ENCODE measurements at regions not wholly inside any gene's neighbourhood (a gene's known extent, or its start where the extent isn't known, plus 50 kb on each side); places are given as distances from the start of the nearest gene placed in this dataset.
A peak's percentile ranks its signal among the peaks of the same experiment; 100 is the strongest.
"Not testable (repeated sequence)": the region's sequence is repeated elsewhere in the genome, so short reads cannot be mapped to it uniquely, and the experiment has no call there.

- DNase-seq: not testable (repeated sequence)
These were observed 1157.1 kb downstream of the NAALADL2 start for GRCh38 chr3:176016203-176016602.

DNA sequence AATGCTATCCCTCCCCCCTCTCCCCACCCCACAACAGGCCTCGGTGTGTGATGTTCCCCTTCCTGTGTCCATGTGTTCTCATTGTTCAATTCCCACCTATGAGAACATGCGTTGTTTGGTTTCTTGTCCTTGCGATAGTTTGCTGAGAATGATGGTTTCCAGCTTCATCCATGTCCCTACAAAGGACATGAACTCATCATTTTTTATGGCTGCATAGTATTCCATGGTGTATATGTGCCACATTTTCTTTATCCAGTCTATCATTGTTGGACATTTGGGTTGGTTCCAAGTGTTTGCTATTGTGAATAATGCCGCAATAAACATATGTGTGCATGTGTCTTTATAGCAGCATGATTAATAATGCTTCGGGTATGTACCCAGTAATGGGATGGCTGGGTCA, 1156.1 kb downstream of the NAALADL2 start:
- DNase-seq: not testable (repeated sequence)

DNA sequence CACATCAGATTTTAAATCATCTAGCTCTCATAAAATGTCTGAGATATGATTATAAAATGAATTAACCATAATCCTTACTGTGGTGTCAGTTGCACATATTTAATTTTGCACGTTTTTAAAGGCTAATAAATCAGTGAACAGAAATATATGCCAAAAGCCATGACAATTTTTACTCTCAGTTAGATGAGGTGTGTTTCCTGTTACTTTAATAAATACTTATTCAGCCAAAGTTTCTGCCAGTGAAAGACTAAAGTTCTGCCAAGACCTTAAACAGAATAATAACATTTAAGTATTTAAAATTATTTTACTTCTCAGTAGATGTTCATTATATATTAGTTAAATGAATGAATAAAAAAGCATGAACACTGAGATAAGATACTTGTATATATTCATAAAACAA, 1150.1 kb downstream of the NAALADL2 start:
- DNase-seq: no peak

DNA sequence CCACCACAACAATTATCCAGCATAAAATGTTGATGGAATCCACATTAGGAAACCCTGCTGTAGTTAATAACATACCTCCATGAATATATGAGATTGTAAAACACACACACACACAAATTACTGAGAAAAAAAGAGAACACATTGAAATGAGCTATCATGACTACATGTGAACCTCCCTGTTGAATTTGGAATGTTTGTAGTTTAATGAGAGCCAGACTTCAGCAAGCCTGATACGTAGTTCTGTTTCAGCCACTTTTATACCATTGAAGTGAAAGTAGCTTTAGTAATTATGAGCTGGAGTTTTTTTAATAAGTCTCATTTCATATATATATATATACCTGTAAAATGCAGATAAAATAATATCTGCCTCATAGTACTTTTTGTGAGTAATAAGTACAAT, 1146.4 kb downstream of the NAALADL2 start:
- no peak for DNase-seq

DNA sequence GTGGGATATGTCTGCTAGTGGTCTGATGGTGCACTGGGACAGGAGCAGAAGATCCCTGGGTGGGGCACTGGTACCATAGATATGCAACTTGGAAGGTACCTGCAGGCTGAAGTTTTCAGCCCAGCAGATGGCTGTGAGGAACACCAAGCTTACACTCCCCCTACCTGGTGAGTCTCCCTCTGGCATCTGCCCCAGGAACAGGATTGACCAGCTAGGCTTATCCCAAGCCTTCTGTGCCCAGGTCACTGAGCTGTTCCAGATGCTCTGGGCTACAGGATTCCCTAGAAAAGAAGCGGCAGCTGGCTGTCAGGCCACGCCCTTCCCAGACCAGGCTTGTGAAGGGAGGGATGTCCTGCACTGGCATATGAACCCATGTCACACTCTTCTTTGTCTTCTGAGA, 1130.0 kb downstream of the NAALADL2 start:
- no peak for DNase-seq

DNA sequence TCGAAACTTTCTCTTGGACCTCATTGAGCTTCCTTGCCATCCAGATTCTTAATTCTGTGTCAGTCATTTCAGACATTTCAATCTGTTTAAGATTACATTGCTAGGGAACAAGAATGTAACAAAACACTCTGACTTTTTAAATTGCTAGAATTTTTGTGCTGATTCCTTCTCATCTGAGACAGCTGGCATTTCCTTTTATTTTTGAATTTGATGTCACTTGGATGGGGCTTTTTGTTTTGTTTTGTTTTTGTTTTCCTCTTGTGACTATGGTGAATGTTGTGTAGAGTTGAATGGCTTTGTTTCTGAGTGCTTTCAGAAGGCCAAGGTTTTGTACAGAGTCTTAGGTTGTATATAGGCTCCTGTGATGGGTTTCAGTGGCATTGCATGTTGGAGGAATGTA, 1129.3 kb downstream of the NAALADL2 start:
- no peak for DNase-seq

GRCh38 chr3:175985781-175986180, 1126.6 kb downstream of the NAALADL2 start:
- no peak for DNase-seq

DNA sequence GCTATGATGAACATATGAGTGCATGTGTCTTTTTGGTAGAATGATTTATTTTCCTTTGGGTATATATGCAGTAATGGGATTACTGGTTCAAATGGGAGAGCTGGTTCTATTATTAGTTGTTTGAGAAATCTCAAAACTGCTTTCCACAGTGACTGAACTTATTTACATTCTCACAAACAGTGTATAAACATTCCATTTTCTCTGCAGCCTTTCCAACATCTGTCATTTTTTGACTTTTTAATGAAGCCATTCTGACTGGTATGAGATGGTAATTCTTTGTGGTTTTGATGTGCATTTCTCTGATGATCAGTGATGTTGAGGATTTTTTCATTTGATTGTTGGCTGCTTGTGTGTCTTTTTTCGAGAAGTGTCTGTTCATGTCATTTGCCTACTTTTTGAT, 1124.2 kb downstream of the NAALADL2 start:
- DNase-seq: no peak

GRCh38 chr3:175980486-175981090, 1121.5 kb downstream of the NAALADL2 start:
- DNase-seq: no peak

DNA sequence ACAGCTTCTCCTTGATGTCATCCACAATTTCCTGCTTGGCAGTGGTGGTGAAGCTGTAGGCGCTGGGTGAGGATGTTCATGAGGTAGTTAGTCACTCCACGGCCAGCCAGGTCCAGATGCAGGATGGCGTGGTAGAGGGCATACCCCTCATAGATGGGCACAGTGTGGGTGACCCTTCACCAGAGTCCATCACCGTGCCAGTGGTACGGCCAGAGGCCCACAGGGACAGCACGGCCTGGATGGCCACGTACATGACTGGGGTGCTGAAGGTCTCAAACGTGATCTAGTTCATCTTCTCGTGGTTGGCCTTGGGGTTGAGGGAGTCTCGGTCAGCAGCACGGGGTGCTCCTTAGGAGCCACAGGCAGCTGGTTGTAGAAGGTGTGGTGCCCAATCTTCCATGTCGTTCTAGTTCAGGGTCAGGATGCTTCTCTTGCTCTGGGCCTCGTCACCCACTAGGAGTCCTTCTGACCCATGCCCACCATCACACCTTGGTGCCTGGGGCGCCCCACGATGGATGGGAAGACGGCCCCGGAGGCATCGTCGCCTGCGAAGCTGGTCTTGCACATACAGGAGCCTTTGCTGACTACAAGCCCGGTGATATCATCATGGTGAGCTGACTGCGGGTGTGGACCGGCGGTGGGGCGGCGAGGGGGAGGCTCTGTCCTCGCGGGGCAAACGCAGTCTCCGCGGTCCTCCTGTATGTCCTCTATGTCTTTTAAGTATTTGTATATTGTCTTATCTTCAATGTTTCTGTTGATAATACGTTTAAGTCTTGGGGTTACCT, 1119.0 kb downstream of the NAALADL2 start:
- no peak for DNase-seq

GRCh38 chr3:175969456-175969855, 1110.3 kb downstream of the NAALADL2 start:
- DNase-seq: no peak

DNA sequence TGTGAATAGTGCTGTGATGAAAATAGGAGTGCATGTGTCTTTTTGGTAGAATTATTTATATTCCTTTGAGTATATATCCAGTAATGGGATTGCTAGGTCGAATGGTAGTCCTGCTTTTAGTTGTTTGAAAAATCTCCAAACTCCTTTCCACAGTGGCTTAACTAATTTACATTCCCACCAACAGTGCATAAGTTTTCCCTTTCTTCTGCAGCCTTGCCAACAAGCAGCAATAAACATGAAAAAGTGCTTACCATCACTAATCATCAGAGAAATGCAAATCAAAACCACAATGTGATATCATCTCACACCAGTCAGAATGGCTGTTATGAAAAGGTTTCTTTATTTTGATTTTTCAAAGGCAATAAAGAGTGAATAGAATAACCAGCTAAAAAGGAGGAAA, 1105.9 kb downstream of the NAALADL2 start:
- DNase-seq: no peak

GRCh38 chr3:175957427-175957826, 1098.3 kb downstream of the NAALADL2 start:
- peak; percentile 35 to 55 for DNase-seq

DNA sequence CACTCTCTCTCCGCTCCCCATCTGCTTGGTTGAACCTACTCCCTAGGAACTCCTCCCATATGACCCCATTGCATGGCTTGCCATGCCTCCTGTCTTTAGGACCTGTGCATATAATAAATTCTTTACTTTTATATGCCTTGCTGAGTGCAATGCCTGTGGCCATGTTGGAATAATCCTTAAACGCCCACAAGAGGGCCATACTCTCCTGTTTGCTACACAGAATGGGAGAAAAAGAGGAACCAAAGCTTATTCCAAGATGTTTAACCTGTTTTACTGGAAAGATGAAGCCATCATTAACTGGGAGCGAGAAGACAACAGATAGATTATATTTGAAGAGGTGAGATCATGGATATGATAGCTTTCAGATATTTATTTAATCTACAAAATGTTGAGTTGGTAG, 1097.8 kb downstream of the NAALADL2 start:
- DNase-seq: peak; percentile 28 to 57

DNA sequence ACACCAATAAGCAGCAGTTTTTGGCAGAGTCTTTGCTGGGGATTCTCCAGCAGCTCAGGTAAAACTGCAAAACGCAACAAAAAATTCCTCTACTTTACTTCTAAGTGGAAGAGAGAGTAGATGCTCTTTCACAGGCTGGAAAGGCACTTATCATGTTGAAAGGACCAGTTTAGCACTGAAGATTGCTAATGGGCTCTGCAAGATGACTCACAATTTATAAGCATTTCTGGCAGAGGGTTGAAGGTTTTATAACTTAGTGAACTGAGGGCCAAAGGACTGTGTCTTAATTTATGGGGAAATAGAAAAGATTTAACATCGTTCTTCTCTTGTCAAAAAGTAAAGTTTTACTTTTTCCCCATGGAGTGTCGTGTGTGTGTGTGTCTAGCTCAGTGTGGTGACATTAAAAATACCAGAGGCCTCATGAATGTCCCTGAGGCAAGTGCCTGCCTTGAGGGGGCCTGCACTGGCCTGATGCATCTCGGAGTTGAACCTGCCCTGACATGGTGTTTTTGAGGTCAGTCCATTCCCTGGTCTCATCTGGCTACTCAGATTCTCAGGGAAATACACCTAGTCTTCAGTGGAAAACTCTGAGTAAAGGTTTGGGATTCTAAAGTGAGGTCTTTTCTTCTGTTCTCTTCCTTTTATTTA, 1092.0 kb downstream of the NAALADL2 start:
- DNase-seq: no peak

GRCh38 chr3:175948041-175948440, 1088.9 kb downstream of the NAALADL2 start:
- DNase-seq: no peak

- no peak for DNase-seq
These were observed 1082.2 kb downstream of the NAALADL2 start for GRCh38 chr3:175941352-175941751.

- DNase-seq: no peak
These were observed 1081.7 kb downstream of the NAALADL2 start for GRCh38 chr3:175940881-175941280.

DNA sequence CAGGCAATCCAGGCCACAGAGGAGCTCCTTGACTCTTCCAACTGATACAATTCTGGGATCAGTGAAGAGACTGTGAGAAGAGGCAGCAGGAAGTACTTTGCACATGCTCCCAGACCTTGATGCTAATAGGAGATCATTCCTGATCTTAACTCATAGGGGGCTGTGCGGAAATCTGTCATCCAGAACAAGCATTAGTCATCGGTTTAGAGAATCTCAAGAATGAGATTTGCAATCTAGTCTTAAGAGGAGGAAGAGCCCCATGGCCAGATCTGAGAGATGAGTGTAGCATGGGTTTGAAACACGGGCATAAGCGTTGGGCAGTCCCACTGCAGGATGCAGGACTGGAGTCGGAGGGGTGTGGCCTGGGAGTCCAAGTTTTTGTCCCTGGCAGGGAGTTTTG, 1081.1 kb downstream of the NAALADL2 start:
- no peak for DNase-seq

DNA sequence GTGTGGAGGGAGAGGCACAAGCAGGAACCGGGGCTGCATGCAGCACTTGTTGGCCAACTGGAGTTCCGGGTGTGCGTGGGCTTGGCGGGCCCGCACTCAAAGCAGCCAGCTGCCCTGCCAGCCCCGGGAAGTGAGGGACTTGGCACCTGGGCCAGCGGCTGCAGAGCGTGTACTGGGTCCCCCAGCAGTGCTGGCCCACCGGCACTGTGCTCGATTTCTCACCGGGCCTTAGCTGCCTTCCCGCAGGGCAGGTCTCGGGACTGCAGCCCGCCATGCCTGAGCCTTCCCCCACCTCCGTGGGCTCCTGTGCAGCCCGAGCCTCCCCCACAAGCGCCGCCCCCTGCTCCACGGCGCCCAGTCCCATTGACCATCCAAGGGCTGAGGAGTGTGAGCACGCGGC, 1078.2 kb downstream of the NAALADL2 start:
- not testable (repeated sequence) for DNase-seq

- DNase-seq: no peak
These were observed 1073.5 kb downstream of the NAALADL2 start for GRCh38 chr3:175932586-175932985.

DNA sequence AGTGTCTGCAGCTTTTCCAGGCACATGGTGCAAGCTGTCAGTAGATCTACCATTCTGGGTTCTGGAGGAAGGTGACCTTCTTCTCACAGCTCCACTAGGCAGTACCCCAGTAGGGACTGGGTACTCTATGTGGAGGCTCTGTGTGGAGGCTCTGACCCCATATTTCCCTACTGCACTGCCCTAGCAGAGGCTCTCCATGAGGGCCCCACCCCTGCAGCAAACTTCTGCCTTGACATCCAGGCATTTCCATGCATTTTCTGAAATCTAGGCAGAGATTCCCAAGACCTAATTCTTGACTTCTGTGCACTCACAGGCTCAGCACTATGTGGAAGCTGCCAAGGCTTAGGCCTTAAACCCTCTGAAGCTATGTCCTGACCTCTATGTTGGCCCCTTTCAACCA, 1060.0 kb downstream of the NAALADL2 start:
- no peak for DNase-seq

- no peak for DNase-seq
These were observed 1057.2 kb downstream of the NAALADL2 start for GRCh38 chr3:175916191-175916934.
